T47D (cell line): ENCODE measurements at regions not wholly inside any gene's neighbourhood (a gene's known extent, or its start where the extent isn't known, plus 50 kb on each side); places are given as distances from the start of the nearest gene placed in this dataset.

Source experiments
- DNase-seq, 2 experiments: peaks; one replicate each; pipeline versions ENCODE4 v3.0.0 to v3.0.0-alpha.2; 2011 to 2012; ENCODE audit warnings: low read depth in 1 of 2, low spot score in 1 of 2
- JUND ChIP-seq: IDR thresholded peaks from 2 replicates; pipeline ENCODE4 v1.6.1; 2012; ENCODE audit warnings: low read depth
- in situ Hi-C: cut with HindIII; loops from 2 replicates; pipeline ENCODE4 v1.10.0; 2016; ENCODE audit warnings: low sequenced_read_pairs, low pct_unique_long_range_greater_than_20kb

GRCh38 chr7:85612514-85612913 lies 425.7 kb upstream of the SEMA3D start:
- no peak for DNase-seq
- no peak for TF ChIP-seq JUND
- in situ Hi-C loops, result no loop called here

- DNase-seq, result no peak
- in situ Hi-C loops, result no loop called here
- no peak for TF ChIP-seq JUND
Measured at GRCh38 chr7:85608804-85609203, 421.9 kb upstream of the SEMA3D start.

GRCh38 chr7:85602196-85602595 lies 415.3 kb upstream of the SEMA3D start:
- in situ Hi-C loops, result no loop called here
- TF ChIP-seq JUND, result no peak
- no peak for DNase-seq

GRCh38 chr7:85600395-85600794 lies 413.5 kb upstream of the SEMA3D start:
- TF ChIP-seq JUND, result no peak
- in situ Hi-C loops, result no loop called here
- DNase-seq, result no peak

- in situ Hi-C loops, result no loop called here
- no peak for DNase-seq
- no peak for TF ChIP-seq JUND
Measured at GRCh38 chr7:85596827-85597226, 410.0 kb upstream of the SEMA3D start.

GRCh38 chr7:85595750-85596178 lies 408.9 kb upstream of the SEMA3D start:
- DNase-seq, result no peak
- TF ChIP-seq JUND, result no peak
- in situ Hi-C loops, result no loop called here

GRCh38 chr7:85593355-85593754 lies 406.5 kb upstream of the SEMA3D start:
- DNase-seq, result no peak
- in situ Hi-C loops, result no loop called here
- no peak for TF ChIP-seq JUND

GRCh38 chr7:85587785-85588184 lies 400.9 kb upstream of the SEMA3D start:
- no peak for TF ChIP-seq JUND
- no peak for DNase-seq
- in situ Hi-C loops, result no loop called here

- in situ Hi-C loops, result no loop called here
- no peak for DNase-seq
- no peak for TF ChIP-seq JUND
Measured at GRCh38 chr7:85586091-85586490, 399.2 kb upstream of the SEMA3D start.

- TF ChIP-seq JUND, result no peak
- no peak for DNase-seq
- in situ Hi-C loops, result no loop called here
Measured at GRCh38 chr7:85583131-85583953, 396.5 kb upstream of the SEMA3D start.

- no peak for TF ChIP-seq JUND
- DNase-seq, result no peak
- in situ Hi-C loops, result no loop called here
Measured at GRCh38 chr7:85573844-85574243, 387.0 kb upstream of the SEMA3D start.

GRCh38 chr7:85573346-85573745 lies 386.5 kb upstream of the SEMA3D start:
- TF ChIP-seq JUND, result no peak
- in situ Hi-C loops, result no loop called here
- no peak for DNase-seq

GRCh38 chr7:85570898-85571297 lies 384.0 kb upstream of the SEMA3D start:
- in situ Hi-C loops, result no loop called here
- DNase-seq, result no peak
- TF ChIP-seq JUND, result no peak

GRCh38 chr7:85567983-85568382 lies 381.1 kb upstream of the SEMA3D start:
- in situ Hi-C loops, result no loop called here
- TF ChIP-seq JUND, result no peak
- no peak for DNase-seq
